ENCODE measurements at regions not wholly inside any gene's neighbourhood (a gene's known extent, or its start where the extent isn't known, plus 50 kb on each side); places are given as distances from the start of the nearest gene placed in this dataset.
"Not testable (repeated sequence)": the region's sequence is repeated elsewhere in the genome, so short reads cannot be mapped to it uniquely, and the experiment has no call there.

GRCh38 chr6:56875523-56875922 lies 79.4 kb upstream of the BEND6 start:
- TF ChIP-seq CTCF (IDR thresholded peaks at IDR 0.05), result no peak

GRCh38 chr6:56874328-56874727 lies 80.6 kb upstream of the BEND6 start:
- no peak overlapping the region for H3K4me3 ChIP-seq
- DNase-seq (ENCODE audit: low spot score), result no peak
- H3K27ac ChIP-seq, result no peak overlapping the region
- TF ChIP-seq CTCF (IDR thresholded peaks at IDR 0.05), result no peak

More at GRCh38 chr6:56875523-56875922, 79.4 kb upstream of the BEND6 start:
- Histone ChIP-seq H3K27ac (no peak overlapping the region), H3K4me3 (no peak overlapping the region)
- DNase-seq (ENCODE audit: low spot score), result no peak

GRCh38 chr6:56870053-56870452 lies 84.9 kb upstream of the BEND6 start:
- H3K27ac ChIP-seq; H3K4me3 ChIP-seq; DNase-seq (ENCODE audit: low spot score): not testable (repeated sequence)

GRCh38 chr6:56869346-56869745 lies 85.6 kb upstream of the BEND6 start:
- DNase-seq (ENCODE audit: low spot score), result no peak
- H3K27ac ChIP-seq, result no peak overlapping the region
- no peak overlapping the region for H3K4me3 ChIP-seq
- TF ChIP-seq CTCF (IDR thresholded peaks at IDR 0.05), result no peak

- Histone ChIP-seq H3K27ac (no peak overlapping the region), H3K4me3 (no peak overlapping the region)
- TF ChIP-seq CTCF (IDR thresholded peaks at IDR 0.05), result no peak
- no peak for DNase-seq (ENCODE audit: low spot score)
These were observed 86.2 kb upstream of the BEND6 start for GRCh38 chr6:56868687-56869086.

- no peak for DNase-seq (ENCODE audit: low spot score)
- Histone ChIP-seq H3K27ac (no peak overlapping the region), H3K4me3 (no peak overlapping the region)
- no peak for TF ChIP-seq CTCF (IDR thresholded peaks at IDR 0.05)
These were observed 87.9 kb upstream of the BEND6 start for GRCh38 chr6:56866917-56867522.

GRCh38 chr6:56865081-56865875 lies 89.6 kb upstream of the BEND6 start:
- DNase-seq (ENCODE audit: low spot score), result no peak
- H3K27ac ChIP-seq, result no peak overlapping the region
- TF ChIP-seq CTCF (IDR thresholded peaks at IDR 0.05), result no peak
- H3K4me3 ChIP-seq, result no peak overlapping the region

All from coronary artery (tissue), 2 donors.